ENCODE measurements at regions not wholly inside any gene's neighbourhood (a gene's known extent, or its start where the extent isn't known, plus 50 kb on each side); places are given as distances from the start of the nearest gene placed in this dataset.

DNA sequence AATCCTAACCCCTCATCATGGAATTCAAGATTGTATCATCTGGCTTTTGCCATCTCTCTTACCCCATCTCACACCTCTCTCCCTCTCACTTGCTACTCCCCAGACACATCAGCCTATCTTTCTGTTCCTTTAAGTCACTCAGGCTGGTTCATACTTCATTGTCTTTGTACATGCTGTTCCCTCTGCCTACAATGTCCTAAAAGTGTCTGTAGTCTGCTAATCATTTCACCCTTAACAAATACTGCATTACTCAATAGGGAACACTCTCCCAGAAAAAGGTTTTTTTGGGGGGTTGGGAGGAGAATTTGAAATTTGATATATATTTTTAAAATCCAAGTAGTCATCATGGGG is 146.2 kb upstream of the KLF7 start:
- no peak for TF ChIP-seq MEF2A (IDR thresholded peaks at IDR 0.05; ENCODE audit: borderline replicate concordance, low read depth)
- no peak for TF ChIP-seq TAF1 (IDR thresholded peaks at IDR 0.05; ENCODE audit: borderline replicate concordance, low read depth, low read length)
- no peak for TF ChIP-seq CTCF (IDR thresholded peaks at IDR 0.05)
- TF ChIP-seq POLR2AphosphoS5 (IDR thresholded peaks at IDR 0.05; ENCODE audit: low read depth, low read length) = no peak
